HG02840 (cell line): ENCODE measurements at regions not wholly inside any gene's neighbourhood (a gene's known extent, or its start where the extent isn't known, plus 50 kb on each side); places are given as distances from the start of the nearest gene placed in this dataset.

Experiments
- ATAC-seq: cut with Tn5 transposase; IDR thresholded peaks from one replicate; pipeline ENCODE4 v1.9.1; 2021; ENCODE audit warnings: mild to moderate bottlenecking, moderate library complexity, moderate number of reproducible peaks; ENCODE audit not compliant: unreplicated experiment, low FRiP score

GRCh38 chr11:42023267-42023666, 563.8 kb upstream of the LRRC4C start:
- no peak for ATAC-seq

- no peak for ATAC-seq
Observed at GRCh38 chr11:42025121-42025803, 565.8 kb upstream of the LRRC4C start.

DNA sequence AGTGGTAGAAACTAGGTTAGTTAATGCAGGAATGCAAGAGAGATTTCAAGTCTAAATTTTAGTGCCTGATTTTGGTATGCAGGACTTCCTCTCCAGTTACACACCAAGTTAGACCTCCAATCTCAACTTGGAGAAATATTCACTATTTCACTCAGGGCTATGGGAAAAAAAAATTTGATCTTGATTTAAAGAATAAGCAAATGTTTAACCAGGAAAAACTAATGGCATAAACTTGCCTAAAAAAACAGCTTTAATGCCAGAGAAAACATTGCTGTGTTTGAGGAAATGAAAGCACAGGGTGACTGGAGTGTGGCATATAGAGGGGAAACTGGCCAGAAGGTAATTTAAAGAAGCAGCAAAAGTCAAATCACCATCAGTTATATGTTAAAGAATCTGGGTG, 575.4 kb upstream of the LRRC4C start:
- ATAC-seq, result no peak

- no peak for ATAC-seq
Observed at GRCh38 chr11:42036201-42036600, 576.7 kb upstream of the LRRC4C start.

DNA sequence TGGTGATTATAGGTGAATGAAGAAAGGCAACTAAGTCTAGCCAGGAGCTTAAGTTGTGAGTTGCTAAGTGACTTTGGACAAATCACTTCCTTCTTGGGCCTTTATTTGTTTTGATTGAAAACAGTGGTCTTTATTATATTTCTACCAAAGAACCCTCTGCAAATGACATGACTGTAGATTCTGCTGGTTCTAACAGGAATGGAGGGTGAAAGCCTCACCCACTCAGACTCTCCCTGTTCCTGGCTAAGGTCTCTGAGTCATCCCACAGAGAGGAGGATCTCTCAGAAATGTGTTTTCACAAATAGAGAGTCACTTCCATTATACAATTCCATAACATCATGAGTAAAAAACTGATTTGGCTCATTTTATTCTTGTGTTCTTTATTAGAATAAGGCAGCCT, 583.9 kb upstream of the LRRC4C start:
- ATAC-seq, result no peak

DNA sequence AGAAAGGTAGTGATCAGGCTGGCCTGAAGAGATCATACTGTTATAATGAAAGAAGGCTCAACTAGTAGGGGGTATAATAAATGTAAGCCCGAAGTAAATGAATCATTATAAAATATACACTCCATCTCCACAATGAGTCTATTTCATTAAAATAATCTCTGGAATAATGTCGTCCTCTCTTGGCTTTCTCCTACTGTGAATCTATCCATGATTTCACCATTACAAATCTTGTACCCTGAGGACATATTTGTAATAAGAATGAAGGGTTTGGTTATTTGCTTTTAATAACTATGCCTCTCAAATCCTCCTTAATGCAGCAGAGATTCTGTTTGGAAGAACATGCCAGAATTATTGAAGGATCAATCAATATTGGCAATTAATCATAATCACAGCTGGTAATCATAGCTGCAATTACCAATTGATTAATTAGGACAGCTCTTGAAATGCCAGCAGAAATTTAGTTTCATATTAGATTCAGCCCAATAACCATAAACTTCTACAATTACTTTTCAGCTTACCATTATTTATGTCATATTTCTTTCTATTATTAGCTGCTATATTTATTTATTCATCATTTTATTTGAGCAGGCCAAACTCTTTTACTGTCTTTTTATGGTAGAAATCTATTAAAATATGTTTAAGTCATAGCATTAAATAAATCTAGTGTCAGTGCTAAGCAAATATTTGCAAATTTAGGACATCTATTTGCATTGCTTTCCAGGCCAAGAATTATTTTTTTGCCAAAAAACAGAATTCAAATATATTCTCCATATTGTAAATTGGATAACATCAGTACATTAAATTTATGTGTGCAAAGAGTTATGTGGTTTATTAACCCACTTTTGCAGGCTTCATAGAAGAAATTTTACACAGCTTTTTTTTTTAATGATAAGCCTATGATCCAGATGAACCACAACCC, 588.4 kb upstream of the LRRC4C start:
- no peak for ATAC-seq

GRCh38 chr11:42049186-42049585, 589.7 kb upstream of the LRRC4C start:
- no peak for ATAC-seq

- ATAC-seq, result no peak
Observed at GRCh38 chr11:42049650-42050049, 590.2 kb upstream of the LRRC4C start.

GRCh38 chr11:42054351-42054900, 595.0 kb upstream of the LRRC4C start:
- ATAC-seq, result no peak

GRCh38 chr11:42055606-42056005, 596.2 kb upstream of the LRRC4C start:
- ATAC-seq, result no peak

DNA sequence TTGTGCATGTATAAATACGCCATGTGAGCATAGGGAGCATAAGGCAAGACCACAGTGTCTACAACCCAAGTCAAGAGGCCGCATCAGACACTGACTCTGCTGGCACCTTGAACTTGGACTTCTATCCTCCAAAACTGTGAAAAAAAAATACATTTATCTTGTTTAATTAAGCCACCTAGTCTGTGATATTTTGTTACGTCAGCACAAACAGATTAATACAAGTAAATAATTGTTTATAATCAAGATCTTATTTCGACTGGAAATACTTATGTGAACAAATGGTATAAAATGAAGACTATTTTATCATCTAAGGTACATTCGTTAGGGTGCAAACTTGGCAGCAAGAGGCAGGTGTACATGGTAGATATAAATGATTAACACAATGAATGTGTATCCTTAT, 599.3 kb upstream of the LRRC4C start:
- no peak for ATAC-seq

- no peak for ATAC-seq
Observed at GRCh38 chr11:42065199-42065598, 605.7 kb upstream of the LRRC4C start.

DNA sequence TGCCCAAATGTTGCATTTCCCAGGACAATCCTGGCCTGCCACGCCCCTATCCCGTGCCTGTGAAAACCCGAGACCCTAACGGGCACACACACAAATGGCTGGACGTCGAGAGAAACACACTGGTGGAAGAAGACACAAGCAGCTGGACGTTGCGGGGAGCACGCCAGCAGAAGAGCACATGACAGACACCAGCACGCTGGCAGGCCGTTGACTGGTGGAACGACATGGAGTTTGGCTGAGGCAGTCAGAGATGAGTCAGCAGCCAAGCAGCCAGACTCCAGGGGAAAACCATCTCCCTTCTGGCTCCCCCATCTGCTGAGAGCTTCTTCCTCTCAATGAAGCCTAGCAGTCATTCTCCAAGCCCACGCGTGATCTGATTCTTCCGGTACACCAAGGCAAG, 606.7 kb upstream of the LRRC4C start:
- ATAC-seq, result no peak

DNA sequence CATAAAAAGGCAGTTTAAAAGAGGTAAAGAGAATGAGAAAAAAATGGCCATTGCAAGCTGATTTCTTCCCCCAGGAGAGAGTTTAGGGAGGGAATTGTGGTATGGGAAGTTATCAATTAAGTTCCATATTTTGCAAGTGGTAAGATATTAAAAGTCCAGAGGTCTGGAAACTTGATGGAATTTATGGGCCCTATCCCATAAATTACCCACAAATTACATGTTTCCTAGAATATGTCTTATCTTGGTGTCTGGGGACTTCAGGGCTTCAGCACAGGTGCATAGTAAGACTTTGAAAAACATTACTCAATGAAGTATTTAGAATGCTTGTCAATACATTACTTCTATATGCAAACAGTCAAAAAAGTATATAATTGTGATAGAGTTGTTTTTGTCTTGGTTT, 614.9 kb upstream of the LRRC4C start:
- ATAC-seq, result no peak

DNA sequence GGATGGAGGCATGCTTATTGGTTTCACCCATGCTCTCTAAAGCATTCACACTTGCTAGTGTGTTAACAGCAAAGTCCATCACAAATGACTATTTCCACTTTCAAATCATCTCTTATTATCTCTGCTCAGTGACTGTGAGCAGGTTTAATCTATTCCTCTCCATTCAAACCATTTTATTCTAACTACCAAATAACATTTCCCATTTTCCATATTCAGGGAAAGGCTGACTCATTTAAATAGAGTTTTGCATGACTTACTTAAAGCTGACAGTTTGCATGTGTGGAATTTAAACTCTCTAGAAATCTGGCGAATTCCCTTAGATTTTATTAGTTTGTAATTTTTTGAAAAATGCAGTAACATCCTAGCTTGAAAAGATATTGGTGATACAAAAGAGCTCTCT, 615.7 kb upstream of the LRRC4C start:
- ATAC-seq, result no peak

- no peak for ATAC-seq
Observed at GRCh38 chr11:42077794-42078193, 618.3 kb upstream of the LRRC4C start.

DNA sequence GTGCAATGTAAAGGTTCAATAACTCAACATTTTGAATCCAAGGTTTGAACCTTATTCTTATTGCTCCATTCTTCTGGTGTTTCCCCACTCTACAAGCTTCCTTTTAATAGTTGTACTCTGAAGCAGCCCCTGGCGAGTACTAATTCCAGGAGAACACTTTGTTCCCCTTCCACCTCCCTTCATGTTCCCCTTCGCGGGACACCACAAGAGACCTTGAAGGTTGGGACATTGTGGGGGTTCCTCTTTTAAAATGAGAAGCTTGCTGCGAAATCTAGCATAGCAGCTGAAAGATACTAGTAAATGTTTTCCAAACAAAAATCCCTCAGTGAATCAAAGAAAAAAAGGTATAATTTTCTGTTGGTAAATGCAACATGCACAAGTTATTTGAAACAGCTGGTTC, 626.3 kb upstream of the LRRC4C start:
- ATAC-seq, result no peak

GRCh38 chr11:42093541-42093940, 634.1 kb upstream of the LRRC4C start:
- no peak for ATAC-seq

DNA sequence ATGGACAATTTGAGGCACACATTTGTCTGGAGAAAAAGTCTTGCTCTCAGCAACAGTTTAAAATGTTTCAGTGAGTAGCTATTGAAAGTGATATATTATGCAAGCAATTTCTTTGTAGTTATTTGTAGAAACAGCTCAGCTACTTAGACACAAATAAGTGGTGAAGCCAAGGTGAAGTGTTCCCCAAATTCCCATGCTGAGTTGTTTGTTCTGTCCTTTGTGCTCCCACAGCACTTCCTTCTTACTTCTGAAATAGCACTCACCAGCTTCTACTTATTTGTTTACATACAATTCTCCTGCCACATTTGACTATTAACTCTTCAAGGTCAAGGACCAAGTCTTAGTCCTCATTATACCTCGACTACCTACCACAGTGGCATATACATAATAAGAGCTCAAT, 638.6 kb upstream of the LRRC4C start:
- no peak for ATAC-seq

GRCh38 chr11:42112866-42113265, 653.4 kb upstream of the LRRC4C start:
- ATAC-seq, result no peak

DNA sequence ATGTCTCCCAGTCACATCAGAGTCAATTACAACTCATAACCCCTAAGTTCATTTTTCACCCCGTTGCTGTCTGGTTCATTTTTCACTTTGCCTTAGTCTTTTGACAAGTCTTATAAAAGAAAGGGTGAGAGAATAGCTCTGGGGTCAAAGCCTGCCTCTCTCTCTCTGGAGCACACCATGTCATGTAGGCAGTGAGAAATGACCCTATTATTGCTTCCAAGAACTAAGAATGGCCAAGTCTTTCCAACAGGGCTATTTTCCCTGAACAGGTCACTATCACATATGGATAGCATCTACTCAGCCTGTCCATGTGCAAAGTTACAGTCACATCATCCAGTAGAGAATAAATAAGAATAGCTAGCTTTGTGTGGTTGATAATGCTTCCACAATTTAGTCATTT, 655.5 kb upstream of the LRRC4C start:
- no peak for ATAC-seq

GRCh38 chr11:42138454-42138853, 679.0 kb upstream of the LRRC4C start:
- no peak for ATAC-seq
